Activated B cell treated with CpG ODN at 0.5 μM for 24 hours (primary cell): ENCODE measurements at regions not wholly inside any gene's neighbourhood (a gene's known extent, or its start where the extent isn't known, plus 50 kb on each side); places are given as distances from the start of the nearest gene placed in this dataset.

Experiments used
- ATAC-seq: fragments of 200-7000 bp; cut with Tn5 transposase; one replicate; pipeline ENCODE4 v1.10.0; 2021; ENCODE audit warnings: low read depth, mild to moderate bottlenecking, moderate library complexity
- CTCF ChIA-PET: fragments of 350-600 bp; sonication (Branson Sonifier 250); formaldehyde crosslinking; loops from one replicate; lab custom pipeline; 2021; ENCODE audit warnings: antibody characterized with exemption; lab: Charles Lee
- POLR2A ChIA-PET: fragments of 350-600 bp; sonication (Branson Sonifier 250); formaldehyde crosslinking; loops from one replicate; lab custom pipeline; 2021; ENCODE audit warnings: antibody characterized with exemption; lab: Charles Lee
- DNase-seq: peaks from one replicate; pipeline ENCODE4 v3.0.0; 2022
- H3K27ac Mint-ChIP-seq: one replicate; pipeline ENCODE4 v1.8.0; 2020; ENCODE audit warnings: mixed read lengths
- H3K27me3 Mint-ChIP-seq: one replicate; pipeline ENCODE4 v1.8.0; 2021; ENCODE audit warnings: mixed read lengths
- H3K36me3 Mint-ChIP-seq: one replicate; pipeline ENCODE4 v1.8.0; 2021; ENCODE audit warnings: low read depth, mixed read lengths
- H3K4me1 Mint-ChIP-seq: one replicate; pipeline ENCODE4 v1.8.0; 2021; ENCODE audit warnings: mixed read lengths
- H3K4me3 Mint-ChIP-seq: one replicate; pipeline ENCODE4 v1.8.0; 2020; ENCODE audit warnings: mild to moderate bottlenecking, mixed read lengths
- H3K9me3 Mint-ChIP-seq: one replicate; pipeline ENCODE4 v1.8.0; 2020; ENCODE audit warnings: mixed read lengths
- intact Hi-C: fragments of 100-400 bp; cut with micrococcal nuclease; formaldehyde crosslinking; loops from one replicate; pipeline ENCODE4 v1.15.1; 2024
- TF ChIP-seq, protein P1 (sequence below): fragments of 200-600 bp; IDR thresholded peaks from one replicate; pipeline ENCODE4 v1.8.0; 2022; ENCODE audit warnings: antibody characterized with exemption, mild to moderate bottlenecking

DNA sequence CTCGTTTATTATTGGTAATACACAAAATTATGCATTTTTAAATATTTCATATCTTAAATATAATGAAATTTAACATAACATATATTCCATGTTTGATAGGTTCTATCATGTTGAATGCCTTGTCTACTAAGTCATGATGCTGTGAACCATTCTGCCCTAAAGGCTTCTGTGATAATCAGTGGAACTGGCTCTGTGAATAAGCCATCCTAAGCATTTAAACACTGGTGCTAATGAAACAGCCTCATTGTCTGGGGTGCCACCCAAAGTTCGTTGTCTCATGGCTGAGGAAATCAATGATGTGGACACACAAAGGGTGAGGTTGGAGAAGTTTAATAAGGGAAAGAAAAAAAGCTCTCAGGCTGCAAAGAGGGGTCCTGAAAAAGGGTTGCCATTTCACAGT lies 264.7 kb upstream of the ZRANB2 start:
- CTCF ChIA-PET, result no interaction called here
- Mint-ChIP-seq H3K27me3 (no peaks in the 10 kb centered on the region), H3K4me3 (no peak overlapping the region), H3K27ac (no peak overlapping the region), H3K4me1 (no peaks in the 10 kb centered on the region), H3K9me3 (peaks cover 6% of the 10 kb centered on the region), H3K36me3 (no peaks in the 10 kb centered on the region)
- POLR2A ChIA-PET, result no interaction called here
- intact Hi-C loops, result no loop called here
- TF ChIP-seq, protein P1, sequence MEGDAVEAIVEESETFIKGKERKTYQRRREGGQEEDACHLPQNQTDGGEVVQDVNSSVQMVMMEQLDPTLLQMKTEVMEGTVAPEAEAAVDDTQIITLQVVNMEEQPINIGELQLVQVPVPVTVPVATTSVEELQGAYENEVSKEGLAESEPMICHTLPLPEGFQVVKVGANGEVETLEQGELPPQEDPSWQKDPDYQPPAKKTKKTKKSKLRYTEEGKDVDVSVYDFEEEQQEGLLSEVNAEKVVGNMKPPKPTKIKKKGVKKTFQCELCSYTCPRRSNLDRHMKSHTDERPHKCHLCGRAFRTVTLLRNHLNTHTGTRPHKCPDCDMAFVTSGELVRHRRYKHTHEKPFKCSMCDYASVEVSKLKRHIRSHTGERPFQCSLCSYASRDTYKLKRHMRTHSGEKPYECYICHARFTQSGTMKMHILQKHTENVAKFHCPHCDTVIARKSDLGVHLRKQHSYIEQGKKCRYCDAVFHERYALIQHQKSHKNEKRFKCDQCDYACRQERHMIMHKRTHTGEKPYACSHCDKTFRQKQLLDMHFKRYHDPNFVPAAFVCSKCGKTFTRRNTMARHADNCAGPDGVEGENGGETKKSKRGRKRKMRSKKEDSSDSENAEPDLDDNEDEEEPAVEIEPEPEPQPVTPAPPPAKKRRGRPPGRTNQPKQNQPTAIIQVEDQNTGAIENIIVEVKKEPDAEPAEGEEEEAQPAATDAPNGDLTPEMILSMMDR, result no peak
- ATAC-seq, result no peak
- DNase-seq, result no peak

DNA sequence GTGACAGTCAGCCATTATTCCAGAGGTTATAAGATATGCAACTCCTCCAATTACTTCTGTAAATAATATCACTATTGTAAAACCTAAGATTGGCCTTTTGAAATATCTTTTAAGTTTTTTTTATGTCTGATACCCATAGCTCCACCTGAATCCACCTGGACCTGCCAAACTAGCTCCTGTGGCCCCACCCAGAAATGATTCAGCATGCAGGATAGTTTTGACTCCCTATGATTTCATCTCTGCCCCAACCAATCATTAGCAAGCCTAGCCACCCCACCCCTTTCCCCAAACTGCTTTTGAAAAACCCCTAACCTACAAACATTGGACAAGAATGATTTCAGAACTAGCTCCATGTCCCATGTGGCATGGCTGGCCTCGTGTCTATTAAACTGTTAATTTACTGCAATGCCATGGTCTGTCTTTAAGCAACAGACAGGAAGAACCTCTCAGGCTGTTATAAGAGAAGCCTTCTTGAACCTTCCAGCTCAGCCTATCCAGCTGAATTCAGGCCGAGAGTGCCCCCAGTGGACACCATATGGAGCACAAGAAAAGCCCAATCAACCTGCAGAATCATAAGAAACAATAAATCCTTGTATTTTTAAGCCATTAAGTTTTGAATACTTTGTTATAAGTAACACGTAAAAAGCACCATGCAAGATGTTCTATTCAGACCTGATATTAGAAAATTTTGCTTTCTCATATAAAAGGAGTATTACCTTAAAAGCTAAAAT lies 263.0 kb upstream of the ZRANB2 start:
- intact Hi-C loops, result no loop called here
- no peak for DNase-seq
- ChIA-PET CTCF (no interaction called here), POLR2A (no interaction called here)
- no peak overlapping the region for H3K4me3 Mint-ChIP-seq
- H3K4me1 Mint-ChIP-seq, result no peaks in the 10 kb centered on the region
- no peak overlapping the region for H3K27ac Mint-ChIP-seq
- TF ChIP-seq, protein P1, result no peak
- H3K9me3 Mint-ChIP-seq, result peaks cover 10% of the 10 kb centered on the region
- no peaks in the 10 kb centered on the region for H3K36me3 Mint-ChIP-seq
- no peaks in the 10 kb centered on the region for H3K27me3 Mint-ChIP-seq
- no peak for ATAC-seq

- no peaks in the 10 kb centered on the region for H3K36me3 Mint-ChIP-seq
- peaks cover 10% of the 10 kb centered on the region for H3K9me3 Mint-ChIP-seq
- H3K27ac Mint-ChIP-seq, result no peak overlapping the region
- DNase-seq, result no peak
- H3K4me1 Mint-ChIP-seq, result no peaks in the 10 kb centered on the region
- POLR2A ChIA-PET, result no interaction called here
- CTCF ChIA-PET, result no interaction called here
- no peaks in the 10 kb centered on the region for H3K27me3 Mint-ChIP-seq
- intact Hi-C loops, result no loop called here
- ATAC-seq, result no peak
- H3K4me3 Mint-ChIP-seq, result no peak overlapping the region
- TF ChIP-seq, protein P1, result no peak
These were observed 258.4 kb upstream of the ZRANB2 start for GRCh38 chr1:71339238-71339637.

GRCh38 chr1:71330991-71331390 lies 250.2 kb upstream of the ZRANB2 start:
- ChIA-PET CTCF (no interaction called here), POLR2A (no interaction called here)
- no peak overlapping the region for H3K27ac Mint-ChIP-seq

GRCh38 chr1:71324671-71325267 lies 243.9 kb upstream of the ZRANB2 start:
- H3K9me3 Mint-ChIP-seq, result peaks cover 31% of the 10 kb centered on the region
- no peak overlapping the region for H3K27ac Mint-ChIP-seq
- H3K4me1 Mint-ChIP-seq, result no peaks in the 10 kb centered on the region
- POLR2A ChIA-PET, result no interaction called here
- ATAC-seq (no peak), DNase-seq (no peak)
- CTCF ChIA-PET, result no interaction called here
- no peak overlapping the region for H3K4me3 Mint-ChIP-seq
- TF ChIP-seq, protein P1, result no peak
- H3K27me3 Mint-ChIP-seq, result no peaks in the 10 kb centered on the region
- intact Hi-C loops, result no loop called here
- H3K36me3 Mint-ChIP-seq, result no peaks in the 10 kb centered on the region

More at GRCh38 chr1:71330991-71331390, 250.2 kb upstream of the ZRANB2 start:
- Mint-ChIP-seq H3K4me1 (no peaks in the 10 kb centered on the region), H3K36me3 (no peaks in the 10 kb centered on the region), H3K27me3 (no peaks in the 10 kb centered on the region), H3K9me3 (peaks cover 16% of the 10 kb centered on the region), H3K4me3 (no peak overlapping the region)
- TF ChIP-seq, protein P1, result no peak
- DNase-seq (no peak), ATAC-seq (no peak)
- intact Hi-C loops, result no loop called here
